Stomach (tissue), 8 donors: ENCODE measurements at regions not wholly inside any gene's neighbourhood (a gene's known extent, or its start where the extent isn't known, plus 50 kb on each side); places are given as distances from the start of the nearest gene placed in this dataset.

ENCODE experiments used
- DNase-seq, 2 donors: peaks; one replicate each; pipeline versions ENCODE4 v3.0.0 to v3.0.0-alpha.2; 2013 to 2019
- H3K27ac ChIP-seq, 5 donors: fragments of 200-600 bp in 4 of 5; sonication (generic) in 4 of 5; one replicate each; pipeline ENCODE4 v1.5.1; 2013 to 2019; ENCODE audit warnings: mild to moderate bottlenecking in 1 of 5, moderate library complexity in 1 of 5
- H3K27me3 ChIP-seq, 3 donors: fragments of 200-600 bp; sonication (generic); one replicate each; pipeline ENCODE4 v1.5.1; 2017 to 2019; ENCODE audit warnings: mixed run types in 1 of 3
- H3K36me3 ChIP-seq, 4 donors: fragments of 200-600 bp; sonication (generic); 1 replicate in 3 of 4; 2 replicates in 1 of 4; pipeline ENCODE4 v1.5.1; 2016 to 2019
- H3K4me1 ChIP-seq, 4 donors: fragments of 200-600 bp; sonication (generic); one replicate each; pipeline ENCODE4 v1.5.1; 2016 to 2019
- H3K4me3 ChIP-seq, 4 donors: fragments of 200-600 bp; sonication (generic) in 3 of 4; one replicate each; pipeline ENCODE4 v1.5.1; 2016 to 2019; ENCODE audit warnings: mild to moderate bottlenecking in 1 of 4
- H3K9me3 ChIP-seq, 4 donors: fragments of 200-600 bp; sonication (generic); one replicate each; pipeline ENCODE4 v1.5.1; 2016 to 2019
- EP300 ChIP-seq: sonication (generic); formaldehyde crosslinking; IDR thresholded peaks from one replicate; pipeline ENCODE4 v1.6.1; 2017; ENCODE audit warnings: antibody characterized with exemption
- POLR2A ChIP-seq, 4 donors: fragments of 450-650 bp; IDR thresholded peaks; one replicate each; pipeline ENCODE4 v1.6.1; 2016; ENCODE audit warnings: antibody characterized with exemption in 4 of 4, control low read depth in 2 of 4, mild to moderate bottlenecking in 1 of 4, moderate library complexity in 1 of 4
- POLR2AphosphoS5 ChIP-seq, 3 donors: sonication (generic); formaldehyde crosslinking; IDR thresholded peaks; one replicate each; pipeline ENCODE4 v1.6.1; 2016; ENCODE audit warnings: antibody characterized with exemption in 3 of 3
- WGBS, 5 donors: extraction: QIAGEN DNeasy Blood & Tissue Kit in 3 of 5; methylation state at CpG; one replicate each; pipeline versions ENCODE4 v1.1.5 to v1.1.7; 2013 to 2018; 5-methylcytosine and 5-hydroxymethylcytosine counted together
- intact Hi-C: fragments of 100-400 bp; cut with DNase I; formaldehyde crosslinking; loops from one replicate; pipeline ENCODE4 v1.15.1; 2023; ENCODE audit warnings: low total_unique reads
- TF ChIP-seq, protein P1 (sequence below), 7 experiments: fragments of 450-650 bp in 4 of 7; fragments of 200-600 bp in 3 of 7; sonication (generic) in 3 of 7; IDR thresholded peaks; one replicate each; pipeline ENCODE4 v1.5.1; 2016 to 2019; ENCODE audit warnings: antibody characterized with exemption in 7 of 7, control low read depth in 2 of 7, mild to moderate bottlenecking in 1 of 7
- donor health status: healthy with polysubstance abuse.
- donor health status: Bipolar disorder and iron deficiency.
- donor health status: healthy.

DNA sequence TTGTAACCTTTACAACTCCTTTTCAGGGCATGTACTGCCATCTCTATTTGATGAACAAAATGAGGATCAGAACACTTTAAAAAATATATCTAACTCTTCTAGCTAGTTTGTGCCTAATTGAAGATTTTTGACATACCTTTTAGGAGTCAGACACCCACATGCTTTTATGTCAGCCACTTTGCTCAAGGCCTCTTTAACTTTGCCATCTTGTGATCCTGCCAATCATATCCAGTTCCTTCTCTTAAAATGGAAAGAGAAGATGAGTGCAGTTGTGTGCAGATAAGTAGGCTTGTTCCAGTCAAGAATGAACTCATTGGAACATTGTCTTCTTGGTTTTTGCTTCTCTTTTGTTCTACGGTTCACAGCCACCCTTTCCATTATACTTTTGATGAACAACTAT is 425.6 kb upstream of the TNC start:
- DNase-seq: no peak
- TF ChIP-seq POLR2AphosphoS5 (IDR thresholded peaks at IDR 0.05): no peak
- TF ChIP-seq, protein P1, sequence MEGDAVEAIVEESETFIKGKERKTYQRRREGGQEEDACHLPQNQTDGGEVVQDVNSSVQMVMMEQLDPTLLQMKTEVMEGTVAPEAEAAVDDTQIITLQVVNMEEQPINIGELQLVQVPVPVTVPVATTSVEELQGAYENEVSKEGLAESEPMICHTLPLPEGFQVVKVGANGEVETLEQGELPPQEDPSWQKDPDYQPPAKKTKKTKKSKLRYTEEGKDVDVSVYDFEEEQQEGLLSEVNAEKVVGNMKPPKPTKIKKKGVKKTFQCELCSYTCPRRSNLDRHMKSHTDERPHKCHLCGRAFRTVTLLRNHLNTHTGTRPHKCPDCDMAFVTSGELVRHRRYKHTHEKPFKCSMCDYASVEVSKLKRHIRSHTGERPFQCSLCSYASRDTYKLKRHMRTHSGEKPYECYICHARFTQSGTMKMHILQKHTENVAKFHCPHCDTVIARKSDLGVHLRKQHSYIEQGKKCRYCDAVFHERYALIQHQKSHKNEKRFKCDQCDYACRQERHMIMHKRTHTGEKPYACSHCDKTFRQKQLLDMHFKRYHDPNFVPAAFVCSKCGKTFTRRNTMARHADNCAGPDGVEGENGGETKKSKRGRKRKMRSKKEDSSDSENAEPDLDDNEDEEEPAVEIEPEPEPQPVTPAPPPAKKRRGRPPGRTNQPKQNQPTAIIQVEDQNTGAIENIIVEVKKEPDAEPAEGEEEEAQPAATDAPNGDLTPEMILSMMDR (IDR thresholded peaks at IDR 0.05): no peak
- Histone ChIP-seq H3K36me3 (no peaks in the 10 kb centered on the region), H3K4me3 (no peak overlapping the region), H3K9me3 (no peaks in the 10 kb centered on the region), H3K27ac (no peak overlapping the region), H3K27me3 (no peaks in the 10 kb centered on the region), H3K4me1 (no peaks in the 10 kb centered on the region)
- 83 to 95% (median 93%) methylated on average over 1 of the region's 1 CpG for WGBS, 5 donors
- intact Hi-C loops: no loop called here

DNA sequence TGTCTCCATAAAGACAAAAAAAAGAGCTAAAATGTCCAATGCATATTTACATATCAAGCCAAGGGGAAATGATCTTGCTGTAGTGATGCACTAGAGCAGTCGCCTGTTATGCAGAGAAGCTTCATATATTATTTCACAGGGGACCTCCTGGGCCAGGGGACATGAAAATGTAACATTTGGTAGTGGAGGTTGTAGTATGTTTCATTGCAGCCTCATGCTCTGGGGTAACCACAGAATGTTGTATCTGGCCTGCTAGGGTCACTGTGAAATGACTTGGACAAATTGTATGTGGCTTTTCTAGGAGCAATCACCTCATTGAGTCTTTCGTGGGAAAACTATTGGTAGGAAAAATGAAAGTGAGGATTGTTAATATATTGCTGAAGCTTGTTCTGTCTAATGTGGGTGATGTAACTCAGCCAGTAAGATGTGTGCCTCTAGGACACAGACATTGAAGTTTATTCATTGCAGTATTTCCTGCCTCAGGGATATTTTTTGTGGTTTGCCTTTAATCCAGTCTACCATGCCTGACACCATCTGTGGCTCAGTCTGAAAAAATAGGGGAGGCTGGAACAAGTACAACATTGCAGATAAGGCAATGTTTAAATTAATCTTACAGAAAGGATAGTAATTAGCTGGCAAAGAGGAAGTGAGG is 430.8 kb upstream of the TNC start:
- H3K36me3 ChIP-seq: no peaks in the 10 kb centered on the region
- H3K27ac ChIP-seq: no peak overlapping the region
- DNase-seq: no peak
- 40 to 59% (median 52%) methylated on average over 2 of the region's 2 CpGs for WGBS, 5 donors
- intact Hi-C loops: no loop called here
- no peaks in the 10 kb centered on the region for H3K9me3 ChIP-seq
- H3K27me3 ChIP-seq: no peaks in the 10 kb centered on the region
- no peaks in the 10 kb centered on the region for H3K4me1 ChIP-seq
- no peak overlapping the region for H3K4me3 ChIP-seq
- TF ChIP-seq, protein P1 (IDR thresholded peaks at IDR 0.05): no peak
- TF ChIP-seq POLR2A (IDR thresholded peaks at IDR 0.05) (no peak), EP300 (no peak), POLR2AphosphoS5 (IDR thresholded peaks at IDR 0.05) (no peak)

DNA sequence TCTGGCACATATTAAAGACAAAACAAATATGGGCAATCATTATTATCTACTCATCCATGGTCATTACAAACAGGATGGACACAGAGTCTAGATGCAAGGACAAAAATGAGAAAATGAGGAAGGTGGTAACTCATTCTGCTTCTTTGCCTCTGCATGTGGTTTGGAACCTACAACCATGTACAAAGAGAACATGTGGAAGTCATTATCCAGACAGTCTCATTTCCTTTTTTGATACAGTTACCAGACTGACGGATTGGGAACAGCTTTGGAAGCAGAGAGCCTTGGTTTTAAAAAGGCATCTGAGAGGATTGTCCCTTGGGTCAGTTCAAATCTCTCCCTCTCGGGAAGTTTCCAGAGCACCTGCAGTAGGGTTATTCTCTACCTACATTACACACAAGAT is 433.4 kb upstream of the TNC start:
- H3K4me3 ChIP-seq: no peak overlapping the region
- H3K9me3 ChIP-seq: peaks cover 0 to 12% (median 9%) of the 10 kb centered on the region in 4 donors
- H3K27me3 ChIP-seq: no peaks in the 10 kb centered on the region
- DNase-seq: no peak
- intact Hi-C loops: no loop called here
- TF ChIP-seq POLR2AphosphoS5 (IDR thresholded peaks at IDR 0.05): no peak
- TF ChIP-seq POLR2A (IDR thresholded peaks at IDR 0.05): no peak
- no peak for TF ChIP-seq EP300
- TF ChIP-seq, protein P1 (IDR thresholded peaks at IDR 0.05): no peak
- no peaks in the 10 kb centered on the region for H3K4me1 ChIP-seq
- 41 to 81% (median 69%) methylated on average over 2 of the region's 2 CpGs for WGBS, 5 donors
- H3K36me3 ChIP-seq: no peaks in the 10 kb centered on the region
- H3K27ac ChIP-seq: no peak overlapping the region

DNA sequence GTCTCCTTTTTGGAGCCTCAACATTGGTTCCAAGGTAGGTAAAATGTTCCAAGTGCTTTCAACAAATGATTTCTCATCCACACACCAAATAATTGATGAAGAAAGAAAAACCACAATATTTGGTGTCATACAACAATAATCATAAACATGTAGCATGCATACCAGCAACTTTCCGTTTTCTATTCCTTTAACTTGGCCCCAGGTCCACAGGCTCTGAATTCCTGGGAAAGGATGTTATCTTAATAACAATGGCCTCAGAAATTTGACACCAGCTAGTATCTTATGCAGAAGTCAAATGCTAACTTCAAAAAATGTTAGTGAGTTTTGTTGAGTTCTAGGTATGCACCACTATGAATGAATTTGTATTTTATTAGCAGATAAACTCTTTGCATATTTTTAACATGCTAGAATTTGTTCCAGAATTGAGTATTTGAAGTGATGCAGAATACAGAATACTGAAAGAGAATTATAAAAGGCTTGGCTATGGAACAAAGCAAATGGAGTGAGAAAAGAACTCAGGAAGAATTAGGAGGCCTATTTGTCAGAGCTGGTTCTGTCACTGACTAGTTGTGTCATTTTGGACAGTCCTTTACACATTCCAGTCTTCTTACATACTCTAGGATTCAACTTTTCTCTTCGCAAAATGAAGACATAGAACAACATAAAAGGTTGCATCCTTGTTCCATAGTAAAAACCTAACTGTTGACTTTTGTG is 435.3 kb upstream of the TNC start:
- no peaks in the 10 kb centered on the region for H3K4me1 ChIP-seq
- 72 to 79% (median 73%) methylated on average over 2 of the region's 2 CpGs for WGBS, 5 donors
- H3K27ac ChIP-seq: no peak overlapping the region
- no peak for DNase-seq
- no peak overlapping the region for H3K4me3 ChIP-seq
- H3K27me3 ChIP-seq: no peaks in the 10 kb centered on the region
- no peak for TF ChIP-seq POLR2A (IDR thresholded peaks at IDR 0.05)
- TF ChIP-seq, protein P1 (IDR thresholded peaks at IDR 0.05): no peak
- TF ChIP-seq EP300: no peak
- no peak for TF ChIP-seq POLR2AphosphoS5 (IDR thresholded peaks at IDR 0.05)
- intact Hi-C loops: no loop called here
- H3K9me3 ChIP-seq: peaks cover 0 to 20% (median 14%) of the 10 kb centered on the region in 4 donors
- no peaks in the 10 kb centered on the region for H3K36me3 ChIP-seq
